NB4 (cell line): ENCODE measurements at regions not wholly inside any gene's neighbourhood (a gene's known extent, or its start where the extent isn't known, plus 50 kb on each side); places are given as distances from the start of the nearest gene placed in this dataset.

Experiments used
- CTCF ChIP-seq: IDR thresholded peaks from one replicate; pipeline ENCODE4 v1.5.1; 2012; ENCODE audit warnings: low read depth, low read length
- MAX ChIP-seq: IDR thresholded peaks from 2 replicates; pipeline ENCODE4 v1.6.1; 2011; ENCODE audit warnings: low read depth, low read length

GRCh38 chr10:108184114-108184513, 1019.6 kb upstream of the SORCS1 start:
- TF ChIP-seq CTCF (no peak), MAX (no peak)
